A673 (cell line): ENCODE measurements at regions not wholly inside any gene's neighbourhood (a gene's known extent, or its start where the extent isn't known, plus 50 kb on each side); places are given as distances from the start of the nearest gene placed in this dataset.
A peak's percentile ranks its signal among the peaks of the same experiment; 100 is the strongest.

Source experiments
- BruUV-seq: library from RNA; stranded (reverse); fragments of 400-500 nt; replicated peaks from 2 replicates; lab custom pipeline; 2021; lab: Mats Ljungman, UMichigan
- CTCF ChIA-PET: fragments of 300-600 bp; sonication (Branson Sonifier 250); formaldehyde crosslinking; loops from one replicate; lab custom pipeline; 2022; ENCODE audit warnings: antibody characterized with exemption; lab: Charles Lee
- POLR2A ChIA-PET: fragments of 300-600 bp; sonication (Branson Sonifier 250); formaldehyde crosslinking; loops from one replicate; lab custom pipeline; 2022; ENCODE audit warnings: antibody characterized with exemption; ENCODE audit not compliant: low non-redundant PET; lab: Charles Lee
- DNase-seq: peaks from one replicate; pipeline ENCODE4 v3.0.0-alpha.2; 2015; ENCODE audit warnings: low spot score
- H3K27ac ChIP-seq: fragments of 200-600 bp; sonication (generic); 2 replicates; pipeline ENCODE4 v1.5.1; 2016; ENCODE audit warnings: mixed run types, low read depth, mild to moderate bottlenecking, mixed read lengths, antibody characterized with exemption, low read length; ENCODE audit not compliant: poor library complexity, severe bottlenecking
- H3K27me3 ChIP-seq: fragments of 200-600 bp; sonication (generic); replicated peaks from 2 replicates; pipeline ENCODE4 v1.6.1; 2017; ENCODE audit warnings: mixed run types, low read depth, mild to moderate bottlenecking, mixed read lengths, antibody characterized with exemption, low read length; ENCODE audit not compliant: insufficient read depth, poor library complexity
- H3K36me3 ChIP-seq: fragments of 200-600 bp; sonication (generic); 2 replicates; pipeline ENCODE4 v1.6.1; 2016; ENCODE audit warnings: mixed run types, mild to moderate bottlenecking, mixed read lengths, antibody characterized with exemption, low read length; ENCODE audit not compliant: insufficient read depth, poor library complexity, severe bottlenecking
- H3K4me1 ChIP-seq: fragments of 200-600 bp; sonication (generic); 2 replicates; pipeline ENCODE4 v1.6.1; 2017; ENCODE audit warnings: mixed run types, mild to moderate bottlenecking, mixed read lengths, antibody characterized with exemption, low read length; ENCODE audit not compliant: insufficient read depth, poor library complexity, severe bottlenecking
- H3K4me3 ChIP-seq: fragments of 200-600 bp; sonication (generic); 2 replicates; pipeline ENCODE4 v1.5.1; 2016; ENCODE audit warnings: low read depth, mixed run types, mild to moderate bottlenecking, mixed read lengths, low read length; ENCODE audit not compliant: poor library complexity, severe bottlenecking
- H3K9me3 ChIP-seq: fragments of 200-600 bp; sonication (generic); 2 replicates; pipeline ENCODE4 v1.6.1; 2016; ENCODE audit warnings: mixed run types, low read depth, mild to moderate bottlenecking, mixed read lengths, antibody characterized with exemption, low read length; ENCODE audit not compliant: poor library complexity, severe bottlenecking
- CTCF ChIP-seq: fragments of 300-800, 200-600 bp; sonication (generic); conservative IDR thresholded peaks from 2 replicates; pipeline ENCODE4 v1.5.1; 2017; ENCODE audit warnings: low read depth, mild to moderate bottlenecking, antibody characterized with exemption, low read length, moderate library complexity, mixed read lengths
- EZH2 ChIP-seq: fragments of 200-600 bp; sonication (generic); IDR thresholded peaks from 2 replicates; pipeline ENCODE4 v1.6.1; 2017; ENCODE audit warnings: borderline replicate concordance, low read depth, mild to moderate bottlenecking, mixed read lengths, antibody characterized with exemption, low read length; ENCODE audit not compliant: poor library complexity, severe bottlenecking
- intact Hi-C: fragments of 100-400 bp; cut with micrococcal nuclease; formaldehyde crosslinking; loops from one replicate; pipeline ENCODE4 v1.10.0; 2022; ENCODE audit not compliant: unreplicated experiment

DNA sequence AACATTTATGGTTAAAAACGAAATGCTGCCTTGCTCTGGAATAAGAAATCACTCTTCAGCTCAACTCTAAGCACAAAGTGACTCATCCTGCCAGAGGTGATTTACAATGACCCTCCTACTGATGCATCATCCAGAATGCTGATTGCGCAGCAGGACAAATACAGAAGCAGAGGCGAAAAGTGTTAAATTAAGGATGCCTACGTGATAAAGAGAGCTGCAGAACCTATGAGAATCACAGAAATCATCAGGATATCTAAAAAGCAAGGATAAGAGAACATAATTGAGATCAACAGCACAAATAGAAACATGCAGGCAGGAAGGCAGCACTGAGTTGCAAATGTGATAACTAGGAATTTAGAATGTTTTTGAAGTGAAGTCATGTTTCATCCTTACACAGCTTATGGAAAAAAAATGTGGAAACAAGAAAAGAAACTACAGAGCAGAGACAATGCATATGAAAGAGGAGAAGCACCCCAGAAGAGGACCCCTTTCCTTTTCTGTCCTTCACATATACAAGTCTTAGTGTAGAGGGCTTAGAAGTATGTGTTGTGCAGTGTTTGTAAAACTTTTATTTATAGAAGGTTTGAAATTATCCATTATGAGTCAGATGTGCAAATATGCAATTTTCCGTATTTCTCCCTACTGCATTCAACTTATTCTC lies 188.4 kb downstream of the SLC7A11 start:
- no peak overlapping the region for H3K4me3 ChIP-seq
- CTCF ChIA-PET: no interaction called here
- intact Hi-C loops: no loop called here
- POLR2A ChIA-PET: no interaction called here
- no peaks in the 10 kb centered on the region for H3K27me3 ChIP-seq
- TF ChIP-seq EZH2 (no peak), CTCF (no peak)
- no peaks in the 10 kb centered on the region for H3K4me1 ChIP-seq
- no peaks in the 10 kb centered on the region for H3K9me3 ChIP-seq
- peak; percentile 53 for DNase-seq
- no TSS peak for BruUV-seq
- no peaks in the 10 kb centered on the region for H3K36me3 ChIP-seq
- H3K27ac ChIP-seq: no peak overlapping the region

DNA sequence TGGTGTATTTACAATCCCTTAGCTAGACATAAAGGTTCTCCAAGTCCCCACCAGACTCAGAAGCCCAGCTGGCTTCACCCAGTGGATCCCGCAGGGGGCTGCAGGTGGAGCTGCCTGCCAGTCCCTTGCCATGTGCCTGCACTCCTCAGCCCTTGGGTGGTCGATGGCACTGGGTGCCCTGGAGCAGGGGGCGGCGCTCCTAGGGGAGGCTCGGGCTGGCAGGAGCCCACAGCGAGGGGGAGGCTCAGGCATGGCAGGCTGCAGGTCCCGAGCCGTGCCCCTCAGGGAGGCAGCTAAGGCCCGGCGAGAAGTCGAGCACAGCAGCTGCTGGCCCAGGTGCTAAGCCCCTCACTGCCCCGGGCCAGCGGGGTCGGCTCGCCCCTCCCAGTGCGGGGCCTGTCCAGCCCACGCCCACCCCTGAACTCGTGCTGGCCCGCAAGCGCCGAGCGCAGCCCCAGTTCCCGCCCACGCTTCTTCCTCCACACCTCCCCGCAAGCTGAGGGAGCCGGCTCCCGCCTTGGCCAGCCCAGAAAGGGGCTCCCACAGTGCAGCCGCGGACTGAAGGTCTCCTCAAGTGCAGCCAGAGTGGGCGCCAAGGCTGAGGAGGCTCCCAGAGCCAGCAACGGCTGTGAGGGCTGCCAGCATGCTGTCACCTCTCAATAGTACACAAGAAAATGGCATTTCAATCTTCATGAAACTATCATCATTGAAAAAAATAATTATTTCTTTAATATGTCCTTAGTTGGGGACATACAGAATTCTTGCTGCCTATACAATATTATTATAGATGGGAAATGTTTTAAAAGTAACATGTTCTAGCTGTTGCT lies 189.1 kb downstream of the SLC7A11 start:
- H3K36me3 ChIP-seq: no peaks in the 10 kb centered on the region
- TF ChIP-seq EZH2 (no peak), CTCF (no peak)
- no TSS peak for BruUV-seq
- no peaks in the 10 kb centered on the region for H3K4me1 ChIP-seq
- intact Hi-C loops: no loop called here
- no peaks in the 10 kb centered on the region for H3K27me3 ChIP-seq
- ChIA-PET CTCF (no interaction called here), POLR2A (no interaction called here)
- no peaks in the 10 kb centered on the region for H3K9me3 ChIP-seq
- H3K27ac ChIP-seq: no peak overlapping the region
- no peak overlapping the region for H3K4me3 ChIP-seq
- no peak for DNase-seq

GRCh38 chr4:138051157-138051556 lies 191.0 kb downstream of the SLC7A11 start:
- H3K9me3 ChIP-seq: no peaks in the 10 kb centered on the region
- ChIA-PET POLR2A (no interaction called here), CTCF (no interaction called here)
- no peak for DNase-seq
- no peaks in the 10 kb centered on the region for H3K36me3 ChIP-seq
- no TSS peak for BruUV-seq
- H3K4me1 ChIP-seq: no peaks in the 10 kb centered on the region
- no peak overlapping the region for H3K4me3 ChIP-seq
- H3K27me3 ChIP-seq: no peaks in the 10 kb centered on the region
- intact Hi-C loops: no loop called here
- TF ChIP-seq EZH2 (no peak), CTCF (no peak)
- no peak overlapping the region for H3K27ac ChIP-seq
